MM.1S (cell line): ENCODE measurements at regions not wholly inside any gene's neighbourhood (a gene's known extent, or its start where the extent isn't known, plus 50 kb on each side); places are given as distances from the start of the nearest gene placed in this dataset.

ENCODE experiments used
- CTCF ChIP-seq: fragments of 300-600 bp; sonication (generic); IDR thresholded peaks from 2 replicates; pipeline ENCODE4 v1.5.1; 2016; ENCODE audit warnings: antibody characterized with exemption, low read length, mixed read lengths
- EZH2 ChIP-seq: fragments of 300-600 bp; sonication (generic); optimal IDR thresholded peaks from 2 replicates; pipeline ENCODE3; 2017; ENCODE audit warnings: low read depth, mild to moderate bottlenecking, antibody characterized with exemption, low read length, mixed read lengths
- EZH2phosphoT487 ChIP-seq: fragments of 300-600 bp; sonication (generic); IDR thresholded peaks from 2 replicates; pipeline ENCODE4 v1.6.1; 2018; ENCODE audit warnings: antibody characterized with exemption, low read length

GRCh38 chr22:34972191-34972897, 93.6 kb upstream of the ISX start:
- no peak for TF ChIP-seq CTCF
- no peak for TF ChIP-seq EZH2phosphoT487
- TF ChIP-seq EZH2, result no peak
